AG09319 (cell line): ENCODE measurements at regions not wholly inside any gene's neighbourhood (a gene's known extent, or its start where the extent isn't known, plus 50 kb on each side); places are given as distances from the start of the nearest gene placed in this dataset.
A peak's percentile ranks its signal among the peaks of the same experiment; 100 is the strongest.
"Not testable (repeated sequence)": the region's sequence is repeated elsewhere in the genome, so short reads cannot be mapped to it uniquely, and the experiment has no call there.

ENCODE experiments used
- DNase-seq: peaks from one replicate; pipeline ENCODE4 v3.0.0-alpha.2; 2010; ENCODE audit warnings: low read depth; ENCODE audit errors: extremely low read depth
- CTCF ChIP-seq: IDR thresholded peaks from 2 replicates; pipeline ENCODE4 v1.5.1; 2011; ENCODE audit warnings: low read depth, mild to moderate bottlenecking, inconsistent platforms, low read length, moderate library complexity

DNA sequence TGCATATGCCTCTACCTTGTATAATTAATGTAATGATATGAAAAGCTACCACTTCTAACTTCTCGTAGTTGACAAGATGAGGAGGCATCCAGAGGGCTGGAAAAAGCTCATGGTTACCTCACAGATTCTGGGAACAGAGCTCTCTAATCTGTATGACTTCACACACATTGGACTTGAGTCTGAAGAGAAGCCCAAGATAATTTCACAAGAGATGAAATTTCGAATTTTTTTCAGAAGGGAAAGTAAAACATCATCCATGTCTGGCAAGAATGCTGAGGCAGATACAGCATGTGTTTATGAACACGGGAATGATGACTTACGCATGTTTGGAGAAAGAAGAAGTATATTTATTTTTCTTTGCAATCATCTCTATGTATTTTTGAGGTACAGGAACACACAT lies 141.8 kb upstream of the TENT5A start:
- DNase-seq = peak; percentile 38
- TF ChIP-seq CTCF = no peak

- TF ChIP-seq CTCF = no peak
- no peak for DNase-seq
Observed at GRCh38 chr6:81892891-81893290, 140.4 kb upstream of the TENT5A start.

DNA sequence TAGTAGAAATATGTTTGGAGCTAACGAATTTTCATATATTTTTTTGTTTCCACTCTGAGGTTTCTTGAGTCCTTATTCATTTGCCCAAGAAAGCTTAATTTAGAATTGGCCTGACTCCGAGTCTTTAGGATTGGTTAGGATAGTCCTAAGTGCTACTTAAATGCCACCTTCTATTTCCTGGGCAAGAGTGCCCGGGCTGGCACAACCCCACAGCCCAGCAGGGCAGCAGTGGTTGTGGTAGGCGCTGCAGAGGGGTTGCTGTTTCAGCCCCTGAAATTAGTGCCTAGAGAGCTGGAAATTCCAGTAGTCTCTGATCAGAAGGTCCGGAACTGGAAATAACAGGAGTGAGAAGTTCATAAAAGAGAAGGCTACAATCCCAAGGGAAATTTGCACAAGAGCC lies 139.4 kb upstream of the TENT5A start:
- DNase-seq = no peak
- no peak for TF ChIP-seq CTCF

DNA sequence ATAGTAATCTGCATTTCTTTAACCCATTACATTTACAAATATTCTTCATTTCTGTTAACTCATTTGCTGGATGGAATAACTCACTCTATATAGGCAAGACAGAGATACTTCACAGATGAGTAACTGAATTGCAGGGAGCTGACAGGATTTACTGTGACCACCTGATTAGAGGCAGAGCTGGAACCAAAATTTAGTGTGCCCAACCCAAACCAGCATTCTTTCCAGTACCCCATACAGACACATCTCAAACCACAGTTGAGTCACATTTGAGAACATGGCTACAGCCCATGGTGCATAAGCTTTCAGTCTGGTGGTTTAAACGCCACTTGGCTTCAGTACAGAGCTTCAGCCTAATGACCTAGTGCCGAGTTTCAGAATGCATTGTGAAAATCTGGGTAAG lies 138.4 kb upstream of the TENT5A start:
- TF ChIP-seq CTCF = no peak
- peak; percentile 23 for DNase-seq

DNA sequence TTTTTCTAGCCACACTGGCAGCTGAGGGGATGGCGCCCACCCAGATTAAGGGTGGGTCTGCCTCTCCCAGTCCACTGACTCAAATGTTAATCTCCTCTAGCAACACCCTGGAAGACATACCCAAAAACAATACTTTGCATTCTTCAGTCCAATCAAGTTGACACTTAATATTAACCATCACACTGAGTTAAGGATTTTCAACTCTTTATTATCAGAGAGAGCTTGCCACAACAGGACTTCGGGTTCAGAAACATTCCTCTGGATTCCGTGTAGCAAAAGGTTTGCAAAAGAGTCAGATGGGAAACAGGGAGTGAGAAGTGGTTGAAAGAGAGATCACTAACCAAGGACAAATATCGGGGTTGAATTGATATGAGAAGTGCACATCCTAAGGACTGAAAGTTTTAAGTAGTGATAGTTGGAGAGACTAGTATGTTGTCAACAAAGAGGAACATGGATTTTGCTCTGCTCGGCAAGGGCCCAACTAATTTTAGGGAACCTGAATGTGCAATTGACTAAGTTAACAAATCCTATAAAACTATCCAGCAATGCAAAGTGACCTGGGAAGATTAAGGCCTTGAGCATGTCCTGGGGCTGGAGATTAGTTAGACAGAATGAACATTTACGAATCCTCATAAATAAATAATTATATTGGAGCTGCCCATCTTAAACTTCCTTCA lies 137.0 kb upstream of the TENT5A start:
- no peak for DNase-seq
- TF ChIP-seq CTCF = no peak

DNA sequence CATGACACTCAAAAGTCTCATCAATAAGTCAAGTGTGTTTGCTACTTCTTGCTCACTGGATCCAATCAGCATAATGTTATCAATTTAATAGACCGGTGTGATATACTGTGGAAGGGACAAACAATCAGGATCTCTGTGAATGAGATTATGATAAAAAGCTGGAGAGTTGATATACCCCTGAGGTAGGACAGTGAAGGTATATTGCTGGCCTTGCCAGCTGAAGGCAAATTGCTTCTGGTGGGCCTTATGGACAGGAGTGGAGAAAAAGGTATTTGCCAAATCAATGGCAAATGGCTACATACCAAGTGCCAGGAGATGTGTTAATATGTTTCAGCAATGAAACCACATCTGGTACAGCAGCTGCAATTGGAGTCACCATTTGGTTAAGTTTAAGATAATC lies 134.4 kb upstream of the TENT5A start:
- DNase-seq = not testable (repeated sequence)

GRCh38 chr6:81886157-81886556 lies 133.7 kb upstream of the TENT5A start:
- no peak for DNase-seq
- no peak for TF ChIP-seq CTCF

DNA sequence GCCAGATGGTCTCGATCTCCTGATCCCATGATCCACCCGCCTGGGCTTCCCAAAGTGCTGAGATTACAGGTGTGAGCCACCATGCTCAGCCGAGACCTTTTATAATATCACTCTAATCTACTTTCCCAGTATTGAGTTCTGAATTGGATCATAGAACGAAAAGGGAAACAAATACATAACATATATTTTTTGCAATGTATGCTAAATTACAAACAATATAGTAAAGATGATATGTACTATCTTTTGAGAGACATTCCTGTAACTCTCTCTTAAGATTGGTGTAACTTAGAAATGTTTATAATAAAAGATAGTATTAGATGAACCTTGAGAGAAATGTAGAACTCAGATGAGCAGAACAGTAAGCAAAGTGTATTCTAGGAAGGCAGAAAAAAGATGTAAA lies 129.2 kb upstream of the TENT5A start:
- no peak for DNase-seq
- TF ChIP-seq CTCF = no peak
